WI38 (cell line): ENCODE measurements at regions not wholly inside any gene's neighbourhood (a gene's known extent, or its start where the extent isn't known, plus 50 kb on each side); places are given as distances from the start of the nearest gene placed in this dataset.

Experiments
- H3K4me3 ChIP-seq: 2 replicates; pipeline ENCODE4 v1.5.1; 2011; ENCODE audit warnings: low read depth, mild to moderate bottlenecking, control low read depth, low read length
- TF ChIP-seq, protein P1 (sequence below): IDR thresholded peaks from 2 replicates; pipeline ENCODE4 v1.5.1; 2012; ENCODE audit warnings: low read depth, mild to moderate bottlenecking, control low read depth, low read length

DNA sequence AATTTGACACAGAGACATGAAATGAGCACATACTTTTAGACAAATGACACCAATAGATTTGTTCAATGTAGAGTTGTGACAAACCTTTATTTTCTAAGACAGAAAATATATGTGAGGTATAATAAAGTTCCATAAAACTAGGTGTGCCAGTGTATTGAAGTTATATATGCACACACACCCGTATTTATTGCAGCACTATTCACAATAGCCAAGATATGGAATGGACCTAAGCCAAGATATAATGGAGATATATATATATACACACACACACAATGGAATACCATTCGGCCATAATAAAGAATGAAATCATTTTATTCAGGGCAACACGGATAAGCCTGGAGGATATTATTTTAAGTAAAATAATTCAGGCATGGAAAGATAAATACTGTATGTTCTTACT lies 1013.5 kb downstream of the KCNT2 start:
- H3K4me3 ChIP-seq: no peak overlapping the region
- TF ChIP-seq, protein P1, sequence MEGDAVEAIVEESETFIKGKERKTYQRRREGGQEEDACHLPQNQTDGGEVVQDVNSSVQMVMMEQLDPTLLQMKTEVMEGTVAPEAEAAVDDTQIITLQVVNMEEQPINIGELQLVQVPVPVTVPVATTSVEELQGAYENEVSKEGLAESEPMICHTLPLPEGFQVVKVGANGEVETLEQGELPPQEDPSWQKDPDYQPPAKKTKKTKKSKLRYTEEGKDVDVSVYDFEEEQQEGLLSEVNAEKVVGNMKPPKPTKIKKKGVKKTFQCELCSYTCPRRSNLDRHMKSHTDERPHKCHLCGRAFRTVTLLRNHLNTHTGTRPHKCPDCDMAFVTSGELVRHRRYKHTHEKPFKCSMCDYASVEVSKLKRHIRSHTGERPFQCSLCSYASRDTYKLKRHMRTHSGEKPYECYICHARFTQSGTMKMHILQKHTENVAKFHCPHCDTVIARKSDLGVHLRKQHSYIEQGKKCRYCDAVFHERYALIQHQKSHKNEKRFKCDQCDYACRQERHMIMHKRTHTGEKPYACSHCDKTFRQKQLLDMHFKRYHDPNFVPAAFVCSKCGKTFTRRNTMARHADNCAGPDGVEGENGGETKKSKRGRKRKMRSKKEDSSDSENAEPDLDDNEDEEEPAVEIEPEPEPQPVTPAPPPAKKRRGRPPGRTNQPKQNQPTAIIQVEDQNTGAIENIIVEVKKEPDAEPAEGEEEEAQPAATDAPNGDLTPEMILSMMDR: no peak

DNA sequence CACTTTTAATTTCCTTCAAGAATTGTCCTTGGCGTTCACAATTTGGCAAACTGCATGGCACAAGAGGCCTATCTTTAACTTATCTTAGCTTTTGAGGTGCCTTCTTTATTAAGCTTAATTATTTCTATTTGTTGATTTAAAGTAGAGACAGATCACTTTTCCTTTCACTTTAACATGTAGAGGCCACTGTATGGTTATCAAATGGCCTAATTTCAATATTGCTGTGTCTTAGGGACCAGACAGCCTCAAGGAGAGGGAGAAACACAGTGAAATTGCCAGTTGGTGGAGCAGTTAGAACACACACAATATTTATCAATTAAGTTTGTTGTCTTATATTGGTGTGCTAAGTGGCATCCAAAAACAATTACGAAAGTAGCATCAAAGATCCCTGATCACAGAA lies 1013.9 kb downstream of the KCNT2 start:
- TF ChIP-seq, protein P1: no peak
- no peak overlapping the region for H3K4me3 ChIP-seq

DNA sequence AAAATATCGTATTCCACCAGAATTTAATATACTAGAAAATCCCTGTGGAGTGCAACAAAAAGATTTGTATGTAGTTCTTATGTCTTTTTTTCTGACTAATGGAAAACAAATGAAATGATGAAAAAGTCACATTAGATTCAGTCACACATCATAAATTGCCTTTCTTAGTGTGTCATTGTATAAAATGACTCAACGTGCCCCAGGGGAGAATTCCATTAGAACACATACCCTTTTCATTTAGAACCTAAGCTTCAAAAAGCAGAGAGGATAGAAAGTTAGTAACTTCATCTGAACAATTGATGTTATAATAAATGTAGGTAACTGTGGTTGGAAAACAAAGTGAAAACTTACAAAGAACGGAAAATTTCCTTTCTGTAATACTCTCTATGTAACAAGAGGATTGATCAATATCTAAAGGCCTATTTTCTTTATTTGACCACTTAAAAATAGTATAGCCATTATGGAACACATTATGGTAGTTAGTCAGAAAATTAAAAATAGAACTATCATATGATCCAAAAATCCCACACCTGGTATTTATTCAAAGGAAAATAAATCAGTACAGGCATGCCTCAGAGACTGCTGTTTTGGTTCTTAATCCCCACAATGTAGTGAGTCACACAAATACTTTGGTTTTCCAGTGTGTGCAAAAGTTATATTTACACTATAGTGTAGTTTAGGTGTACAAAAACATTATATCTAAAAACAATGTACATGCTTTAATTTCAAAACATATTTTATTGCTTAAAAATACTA lies 1016.1 kb downstream of the KCNT2 start:
- no peak overlapping the region for H3K4me3 ChIP-seq
- TF ChIP-seq, protein P1: no peak

DNA sequence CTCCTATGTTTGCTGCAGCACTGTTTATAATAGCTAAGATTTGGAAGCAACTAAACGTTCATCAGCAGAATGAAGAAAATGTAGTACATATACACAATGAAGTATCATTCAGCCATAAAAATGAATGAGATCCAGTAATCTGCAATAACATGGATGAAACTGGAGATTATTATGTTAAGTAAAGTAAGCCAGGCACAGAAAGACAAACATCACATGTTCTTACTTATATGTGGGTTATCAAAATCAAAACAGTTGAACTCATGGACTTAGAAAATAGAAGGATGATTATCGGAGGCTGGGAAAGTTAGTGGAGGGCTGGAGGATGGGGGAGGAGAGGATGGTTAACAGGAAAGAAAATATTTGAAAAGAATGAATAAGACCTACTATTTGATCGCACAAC lies 1017.6 kb downstream of the KCNT2 start:
- TF ChIP-seq, protein P1: no peak
- no peak overlapping the region for H3K4me3 ChIP-seq

DNA sequence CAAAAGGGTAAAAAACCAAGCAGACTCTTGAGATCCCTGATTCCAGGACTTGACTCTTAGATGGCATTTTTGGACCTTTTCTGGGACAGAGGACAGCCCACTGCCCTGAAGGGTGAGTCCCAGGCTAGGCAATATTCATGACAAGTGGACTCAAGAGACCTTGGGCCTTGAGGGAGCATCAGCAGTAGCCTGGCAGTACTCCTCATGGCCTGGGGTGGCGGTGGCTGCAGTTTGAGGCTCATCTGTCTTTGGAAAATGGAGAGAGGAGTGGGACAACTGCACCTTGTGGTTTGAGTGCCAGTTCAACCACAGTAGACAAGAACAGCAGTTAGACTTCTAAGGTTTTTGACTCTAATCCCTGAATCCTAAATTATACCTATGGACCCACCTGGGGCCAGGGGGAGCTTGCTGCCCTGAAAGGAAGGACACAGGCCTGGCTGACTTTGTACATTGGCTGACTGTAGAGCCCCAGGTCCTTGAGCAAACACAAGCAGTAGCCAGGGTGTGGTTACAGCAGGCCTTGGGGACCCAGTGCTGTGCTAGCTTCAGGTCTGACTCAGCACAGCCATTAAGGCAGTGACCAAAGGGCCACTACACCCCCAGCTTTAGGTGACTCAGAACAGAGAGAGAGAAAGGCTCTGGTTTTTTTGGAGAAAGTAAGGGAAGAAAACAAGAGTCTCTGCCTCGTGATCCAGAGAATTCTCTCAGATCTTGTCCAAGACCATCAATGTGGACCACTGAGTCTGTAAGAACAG lies 1023.2 kb downstream of the KCNT2 start:
- TF ChIP-seq, protein P1: no peak
- no peak overlapping the region for H3K4me3 ChIP-seq

DNA sequence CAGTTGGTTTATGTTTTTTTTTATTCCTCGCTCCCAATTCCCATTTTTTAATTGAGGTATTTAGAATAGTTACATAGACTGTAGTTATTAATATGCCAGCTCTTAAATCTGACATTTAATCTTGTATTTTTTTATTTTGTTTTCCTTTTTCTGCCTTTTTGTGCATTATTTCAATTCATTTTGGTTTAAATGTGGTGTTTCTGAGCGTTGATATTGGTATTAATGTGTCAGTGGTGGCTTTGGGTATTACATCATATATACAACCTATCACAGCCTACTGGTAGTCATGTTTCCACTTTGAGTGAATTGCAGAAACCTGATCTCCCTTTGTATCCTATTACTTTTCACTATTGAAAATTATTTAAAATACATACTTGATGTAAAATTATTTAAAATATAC lies 1027.3 kb downstream of the KCNT2 start:
- TF ChIP-seq, protein P1: no peak
- H3K4me3 ChIP-seq: no peak overlapping the region

DNA sequence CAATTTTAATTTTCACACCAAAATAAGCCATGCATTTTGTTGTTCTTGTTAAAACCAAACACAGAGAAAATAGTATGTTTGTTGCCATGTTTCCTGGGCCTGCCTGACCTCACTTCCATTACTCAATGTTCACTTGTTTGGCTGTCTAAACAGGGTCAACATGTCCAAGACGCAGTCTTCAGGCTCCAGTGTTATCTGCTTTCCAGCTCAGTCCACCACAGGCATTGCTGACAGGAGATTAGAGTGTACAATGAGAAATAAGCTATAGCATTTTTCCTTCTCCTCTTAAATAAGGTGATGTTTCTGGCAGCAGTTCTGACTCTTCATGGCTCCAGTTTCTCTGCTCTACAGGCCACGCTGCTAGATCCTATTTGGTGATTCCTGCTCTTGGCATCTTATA lies 1030.5 kb downstream of the KCNT2 start:
- H3K4me3 ChIP-seq: no peak overlapping the region
- TF ChIP-seq, protein P1: no peak
